HEK293 (cell line): ENCODE measurements at regions not wholly inside any gene's neighbourhood (a gene's known extent, or its start where the extent isn't known, plus 50 kb on each side); places are given as distances from the start of the nearest gene placed in this dataset.

Experiments used
- CTCF ChIA-PET: fragments of 350-600 bp; formaldehyde crosslinking; extraction: SDS; loops from one replicate; lab custom pipeline; 2021; ENCODE audit warnings: antibody characterized with exemption; lab: Yijun Ruan, JAX
- POLR2A ChIA-PET: fragments of 300-600 bp; formaldehyde crosslinking; extraction: SDS; loops from one replicate; lab custom pipeline; 2020; ENCODE audit warnings: antibody characterized with exemption, inconsistent platforms; lab: Yijun Ruan, JAX
- H3K27ac ChIP-seq: fragments of 200-500 bp; sonication (Bioruptor generic); 2 replicates; pipeline ENCODE4 v1.5.1; 2014; ENCODE audit warnings: low read depth, low read length, control low read depth, inconsistent platforms; ENCODE audit errors: extremely low read depth
- H3K36me3 ChIP-seq, 2 experiments: fragments of 200-500 bp in 1 of 2; sonication (Bioruptor generic) in 1 of 2; 1 replicate in 1 of 2; 2 replicates in 1 of 2; pipeline ENCODE4 v1.5.1; 2014 to 2017; ENCODE audit warnings: inconsistent platforms in 2 of 2, low read length in 2 of 2; ENCODE audit not compliant: control insufficient read depth in 2 of 2, insufficient read depth in 1 of 2
- H3K4me1 ChIP-seq: fragments of 200-500 bp; sonication (Bioruptor generic); 2 replicates; pipeline ENCODE4 v1.5.1; 2014; ENCODE audit warnings: mild to moderate bottlenecking, low read length, inconsistent platforms; ENCODE audit not compliant: control insufficient read depth, insufficient read depth
- H3K4me3 ChIP-seq: 2 replicates; pipeline ENCODE4 v1.5.1; 2011; ENCODE audit warnings: low read depth, mild to moderate bottlenecking, control low read depth, low read length, moderate library complexity
- H3K9me3 ChIP-seq: fragments of 200-500 bp; sonication (Bioruptor generic); 2 replicates; pipeline ENCODE4 v1.5.1; 2014; ENCODE audit warnings: low read depth, low read length, inconsistent platforms; ENCODE audit not compliant: control insufficient read depth, insufficient read depth
- CTCF ChIP-seq: fragments of 450-650 bp; formaldehyde crosslinking; IDR thresholded peaks from 2 replicates; pipeline ENCODE4 v1.5.1; 2016; ENCODE audit warnings: missing biosample characterization, missing genetic modification characterization
- GFI1B ChIP-seq: fragments of 450-650 bp; formaldehyde crosslinking; IDR thresholded peaks from 2 replicates; pipeline ENCODE4 v1.5.1; 2016; ENCODE audit warnings: missing biosample characterization, missing genetic modification characterization
- GLI4 ChIP-seq: fragments of 450-650 bp; formaldehyde crosslinking; IDR thresholded peaks from 2 replicates; pipeline ENCODE4 v1.5.1; 2016; ENCODE audit warnings: missing biosample characterization, missing genetic modification characterization
- HOXD13 ChIP-seq: sonication (generic); formaldehyde crosslinking; IDR thresholded peaks from 2 replicates; pipeline ENCODE4 v1.8.0; 2022; ENCODE audit warnings: missing genetic modification reagents, borderline replicate concordance
- INSM2 ChIP-seq: fragments of 450-650 bp; formaldehyde crosslinking; IDR thresholded peaks from 2 replicates; pipeline ENCODE4 v1.5.1; 2016; ENCODE audit warnings: missing biosample characterization, missing genetic modification characterization
- KLF9 ChIP-seq: fragments of 450-650 bp; formaldehyde crosslinking; IDR thresholded peaks from 2 replicates; pipeline ENCODE4 v1.5.1; 2016; ENCODE audit warnings: missing biosample characterization, missing genetic modification characterization, low read depth
- SCRT1 ChIP-seq: fragments of 450-650 bp; formaldehyde crosslinking; IDR thresholded peaks from 2 replicates; pipeline ENCODE4 v1.5.1; 2016; ENCODE audit warnings: missing biosample characterization, missing genetic modification characterization, borderline replicate concordance
- ZBTB21 ChIP-seq: fragments of 450-650 bp; formaldehyde crosslinking; IDR thresholded peaks from 2 replicates; pipeline ENCODE4 v1.5.1; 2017; ENCODE audit warnings: missing biosample characterization, missing genetic modification characterization
- ZNF132 ChIP-seq: fragments of 450-650 bp; formaldehyde crosslinking; IDR thresholded peaks from 2 replicates; pipeline ENCODE4 v1.5.1; 2017; ENCODE audit warnings: missing biosample characterization, missing genetic modification characterization, borderline replicate concordance
- ZNF18 ChIP-seq: fragments of 450-650 bp; formaldehyde crosslinking; IDR thresholded peaks from 2 replicates; pipeline ENCODE4 v1.5.1; 2016; ENCODE audit warnings: missing biosample characterization, missing genetic modification characterization
- ZNF24 ChIP-seq: fragments of 450-650 bp; formaldehyde crosslinking; IDR thresholded peaks from 2 replicates; pipeline ENCODE4 v1.5.1; 2016; ENCODE audit warnings: missing biosample characterization, missing genetic modification characterization
- ZNF274 ChIP-seq, 2 experiments: fragments of 200-500 bp in 1 of 2; fragments of 450-650 bp in 1 of 2; sonication (Bioruptor generic) in 1 of 2; formaldehyde crosslinking in 1 of 2; IDR thresholded peaks; 2 replicates each; pipeline versions ENCODE4 v1.5.1 to v1.6.1; 2014 to 2016; ENCODE audit warnings: borderline replicate concordance in 1 of 2, inconsistent platforms in 1 of 2, low read length in 1 of 2, missing biosample characterization in 1 of 2, missing genetic modification characterization in 1 of 2
- ZNF37A ChIP-seq: fragments of 450-650 bp; IDR thresholded peaks from 2 replicates; pipeline ENCODE4 v1.5.1; 2018; ENCODE audit warnings: missing biosample characterization, missing genetic modification characterization
- ZNF433 ChIP-seq: fragments of 450-650 bp; formaldehyde crosslinking; IDR thresholded peaks from 2 replicates; pipeline ENCODE4 v1.5.1; 2016; ENCODE audit warnings: missing biosample characterization, missing genetic modification characterization, low read depth
- ZNF488 ChIP-seq: fragments of 450-650 bp; formaldehyde crosslinking; IDR thresholded peaks from 2 replicates; pipeline ENCODE4 v1.5.1; 2016; ENCODE audit warnings: missing biosample characterization, missing genetic modification characterization
- ZNF501 ChIP-seq: fragments of 450-650 bp; formaldehyde crosslinking; IDR thresholded peaks from 2 replicates; pipeline ENCODE4 v1.5.1; 2016; ENCODE audit warnings: missing biosample characterization, missing genetic modification characterization
- ZNF548 ChIP-seq: fragments of 450-650 bp; formaldehyde crosslinking; IDR thresholded peaks from 2 replicates; pipeline ENCODE4 v1.5.1; 2016; ENCODE audit warnings: missing biosample characterization, missing genetic modification characterization
- ZNF626 ChIP-seq: fragments of 450-650 bp; sonication (Bioruptor Pico); formaldehyde crosslinking; IDR thresholded peaks from 2 replicates; pipeline ENCODE4 v1.5.1; 2018; ENCODE audit warnings: missing biosample characterization, missing genetic modification characterization, inconsistent platforms
- ZNF629 ChIP-seq: fragments of 450-650 bp; formaldehyde crosslinking; IDR thresholded peaks from 2 replicates; pipeline ENCODE4 v1.5.1; 2017; ENCODE audit warnings: missing biosample characterization, missing genetic modification characterization
- ZNF677 ChIP-seq: fragments of 450-650 bp; IDR thresholded peaks from 2 replicates; pipeline ENCODE4 v1.5.0; 2018; ENCODE audit warnings: missing biosample characterization, mild to moderate bottlenecking, missing genetic modification characterization, moderate library complexity

- no peak for TF ChIP-seq ZNF629
- no peak for TF ChIP-seq KLF9 (tag by site-specific recombination)
- TF ChIP-seq ZNF24 (tag by site-specific recombination): no peak
- TF ChIP-seq GLI4 (tag by site-specific recombination): no peak
- TF ChIP-seq ZNF488 (tag by site-specific recombination): no peak
- TF ChIP-seq, all 188 proteins: peak for 0
These were observed 421.4 kb upstream of the ZWINT start (continued) for GRCh38 chr10:56782503-56782902.

- no peaks in the 10 kb centered on the region for H3K4me1 ChIP-seq
- H3K9me3 ChIP-seq: no peaks in the 10 kb centered on the region
- CTCF ChIA-PET: no interaction called here
- POLR2A ChIA-PET: no interaction called here
- H3K27ac ChIP-seq: no peak overlapping the region
- H3K36me3 ChIP-seq: no peaks in the 10 kb centered on the region
- H3K4me3 ChIP-seq: no peak overlapping the region
- TF ChIP-seq ZNF501 (tag by site-specific recombination): no peak
- TF ChIP-seq ZNF677 (tag by site-specific recombination): no peak
- TF ChIP-seq ZNF132: no peak
- no peak for TF ChIP-seq ZNF274 (IDR thresholded peaks at IDR 0.05; ENCODE audit: low read length)
- TF ChIP-seq ZNF274 (tag by site-specific recombination; IDR thresholded peaks at IDR 0.05; ENCODE audit: borderline replicate concordance): no peak
- TF ChIP-seq HOXD13 (CRISPR knock-in tag): no peak
- TF ChIP-seq CTCF: no peak
- no peak for TF ChIP-seq ZNF37A
These were observed 410.3 kb upstream of the ZWINT start for GRCh38 chr10:56771343-56771742.

GRCh38 chr10:56763090-56763489 is 402.0 kb upstream of the ZWINT start:
- H3K4me3 ChIP-seq: no peak overlapping the region
- TF ChIP-seq INSM2 (tag by site-specific recombination): no peak
- TF ChIP-seq, all 188 proteins: peak for 0
- ChIA-PET CTCF (no interaction called here), POLR2A (no interaction called here)
- H3K9me3 ChIP-seq: no peaks in the 10 kb centered on the region
- no peaks in the 10 kb centered on the region for H3K4me1 ChIP-seq
- H3K27ac ChIP-seq: no peak overlapping the region
- no peaks in the 10 kb centered on the region for H3K36me3 ChIP-seq

- no peaks in the 10 kb centered on the region for H3K9me3 ChIP-seq
- no peaks in the 10 kb centered on the region for H3K4me1 ChIP-seq
- H3K4me3 ChIP-seq: no peak overlapping the region
- no peak for TF ChIP-seq ZBTB21 (tag by site-specific recombination)
- no peak for TF ChIP-seq ZNF433
- TF ChIP-seq GFI1B (tag by site-specific recombination): no peak
- TF ChIP-seq SCRT1: no peak
- no peak for TF ChIP-seq ZNF626
- TF ChIP-seq ZNF18 (tag by site-specific recombination): no peak
- TF ChIP-seq ZNF548 (tag by site-specific recombination): no peak
- ChIA-PET POLR2A (no interaction called here), CTCF (no interaction called here)
- H3K36me3 ChIP-seq: no peaks in the 10 kb centered on the region
- H3K27ac ChIP-seq: no peak overlapping the region
These were observed 384.4 kb upstream of the ZWINT start for GRCh38 chr10:56745490-56745889.
